Heart left ventricle (tissue), 16 donors: ENCODE measurements at regions not wholly inside any gene's neighbourhood (a gene's known extent, or its start where the extent isn't known, plus 50 kb on each side); places are given as distances from the start of the nearest gene placed in this dataset.
A peak's percentile ranks its signal among the peaks of the same experiment; 100 is the strongest.
"Not testable (repeated sequence)": the region's sequence is repeated elsewhere in the genome, so short reads cannot be mapped to it uniquely, and the experiment has no call there.

Experiments used
- ATAC-seq, 4 donors: fragments of 200-7000 bp; cut with Tn5 transposase; one replicate each; pipeline ENCODE4 v1.9.1; 2020 to 2022; ENCODE audit warnings: moderate library complexity in 4 of 4, mild to moderate bottlenecking in 3 of 4, moderate number of reproducible peaks in 1 of 4
- DNase-seq, 5 donors: peaks; one replicate each; pipeline ENCODE4 v3.0.0-alpha.2; 2020
- H3K27ac ChIP-seq, 12 donors: fragments of 200-600 bp; sonication (generic) in 4 of 12; one replicate each; pipeline versions ENCODE4 v1.5.0 to v1.8.0; 2016 to 2022; ENCODE audit warnings: mild to moderate bottlenecking in 2 of 12
- H3K27me3 ChIP-seq, 9 donors: fragments of 200-600 bp; sonication (generic) in 2 of 9; one replicate each; pipeline versions ENCODE4 v1.5.1 to v1.8.0; 2016 to 2022; ENCODE audit warnings: mild to moderate bottlenecking in 3 of 9
- H3K36me3 ChIP-seq, 9 donors: fragments of 200-600 bp; sonication (generic) in 2 of 9; one replicate each; pipeline versions ENCODE4 v1.5.0 to v1.8.0; 2018 to 2022; ENCODE audit warnings: mild to moderate bottlenecking in 2 of 9
- H3K4me1 ChIP-seq, 12 donors: fragments of 200-600 bp; sonication (generic) in 4 of 12; one replicate each; pipeline versions ENCODE4 v1.5.0 to v1.8.0; 2016 to 2022; ENCODE audit warnings: mild to moderate bottlenecking in 3 of 12
- H3K4me3 ChIP-seq, 12 donors: fragments of 200-600 bp; sonication (generic) in 4 of 12; one replicate each; pipeline versions ENCODE4 v1.5.0 to v1.8.0; 2017 to 2022; ENCODE audit warnings: mild to moderate bottlenecking in 9 of 12, moderate library complexity in 4 of 12
- H3K9me3 ChIP-seq, 12 donors: fragments of 200-600 bp; sonication (generic) in 4 of 12; one replicate each; pipeline versions ENCODE4 v1.5.0 to v1.8.0; 2016 to 2022; ENCODE audit warnings: mild to moderate bottlenecking in 1 of 12
- WGBS, 4 donors: extraction: QIAGEN DNeasy Blood & Tissue Kit in 2 of 4; methylation state at CpG; one replicate each; pipeline versions ENCODE4 v1.1.5 to v1.1.7; 2013 to 2018; 5-methylcytosine and 5-hydroxymethylcytosine counted together
- intact Hi-C, 10 donors: fragments of 100-400 bp; cut with DNase I; formaldehyde crosslinking; loops; one replicate each; pipeline versions ENCODE4 v1.11.1 to v1.14.2; 2022
- donor health status: ischemic (EF 13 %, LVEDD 7.1; RV severe dilation, severe dysfunction).
- donor health status: healthy with polysubstance abuse.
- donor health status: DM: no; HTN: yes; CAD: no.
- donor health status: DM: no; HTN: no; CAD: no.
- donor health status: ischemic (EF 25% LVEDD 6.9; RV normal size, moderate dysfunction).
- donor health status: ischemic (EF 25% LVEDD 5.7; RV mildly dilated, moderate dysfunction).
- donor health status: healthy.
- donor health status: DM: yes; HTN: yes; CAD: no.
- donor health status: ischemic (EF 35%, LVEDD 5.7; RV mildly dilated, moderate dysfunction).
- donor health status: nonischemic (EF 11% LVEDD 7.7; RV severe dilation, severe dysfunction).
- donor health status: DM: yes; HTN: yes; CAD: no.
- donor health status: PGD.
- donor health status: ischemic (EF 29% LVEDD 5.4; RV normal size, mild dysfunction).
- donor health status: nonischemic (EF 23%, LVEDD 6.1; RV moderate dilation, normal function).

- WGBS, 4 donors = 95 to 100% methylated on average over 1 of the region's 2 CpGs; no CpG with 5 or more reads in 2 of the 4 donors
- not testable (repeated sequence) for ATAC-seq
Measured at GRCh38 chr9:67708109-67708508, 150.6 kb upstream of the ANKRD20A1 start.

GRCh38 chr9:67711429-67711828, 147.3 kb upstream of the ANKRD20A1 start:
- H3K36me3 ChIP-seq, H3K27me3 ChIP-seq, H3K9me3 ChIP-seq, H3K4me1 ChIP-seq, intact Hi-C loops, ATAC-seq: not testable (repeated sequence)
- peak overlapping the region in 1 of 12 donors; percentile 78 for H3K27ac ChIP-seq
- peak overlapping the region in 2 of 12 donors; percentile 26 to 30 for H3K4me3 ChIP-seq
- 0 to 6% methylated on average over 11 to 15 of the region's 32 CpGs; no CpG with 5 or more reads in 2 of the 4 donors for WGBS, 4 donors
- peak in 4 of 5 donors; percentile 4 to 55 (median 10) for DNase-seq

More at GRCh38 chr9:67708109-67708508, 150.6 kb upstream of the ANKRD20A1 start:
- H3K4me3 ChIP-seq, H3K27me3 ChIP-seq, H3K36me3 ChIP-seq, H3K27ac ChIP-seq, H3K4me1 ChIP-seq, DNase-seq, intact Hi-C loops, H3K9me3 ChIP-seq: not testable (repeated sequence)

- H3K9me3 ChIP-seq, H3K36me3 ChIP-seq, H3K4me1 ChIP-seq, ATAC-seq, H3K27me3 ChIP-seq, intact Hi-C loops: not testable (repeated sequence)
- H3K4me3 ChIP-seq = peak overlapping the region in 1 of 12 donors; percentile 15
- peak in 2 of 5 donors; percentile 19 to 24 for DNase-seq
- peak overlapping the region in 1 of 12 donors; percentile 78 for H3K27ac ChIP-seq
- 47 to 60% (median 51%) methylated on average over 5 to 8 of the region's 10 CpGs for WGBS, 4 donors
Measured at GRCh38 chr9:67711931-67712330, 146.8 kb upstream of the ANKRD20A1 start.

GRCh38 chr9:67712956-67713355, 145.8 kb upstream of the ANKRD20A1 start:
- ATAC-seq, H3K4me1 ChIP-seq, H3K36me3 ChIP-seq, H3K27me3 ChIP-seq, H3K27ac ChIP-seq, H3K9me3 ChIP-seq, intact Hi-C loops, H3K4me3 ChIP-seq: not testable (repeated sequence)
- peak in 1 of 5 donors; percentile 9 for DNase-seq
- 42 to 55% (median 52%) methylated on average over 3 to 4 of the region's 9 CpGs for WGBS, 4 donors

- H3K4me1 ChIP-seq, intact Hi-C loops, H3K9me3 ChIP-seq, H3K36me3 ChIP-seq, H3K27me3 ChIP-seq: not testable (repeated sequence)
- WGBS, 4 donors = 13% methylated on average over 10 to 11 of the region's 28 CpGs; no CpG with 5 or more reads in 2 of the 4 donors
- Histone ChIP-seq H3K27ac (peak overlapping the region in 2 of 12 donors; percentile 29 to 31), H3K4me3 (peak overlapping the region in 4 of 12 donors; percentile 15 to 37 (median 24))
- DNase-seq (peak; percentile 34 to 84 (median 66)), ATAC-seq (peak in 1 of 4 donors; percentile 56)
Measured at GRCh38 chr9:67717830-67718388, 140.8 kb upstream of the ANKRD20A1 start.

- not testable (repeated sequence) for ATAC-seq
Measured at GRCh38 chr9:67720491-67720890, 138.2 kb upstream of the ANKRD20A1 start.

GRCh38 chr9:67722460-67723090, 136.2 kb upstream of the ANKRD20A1 start:
- no CpG with 5 or more reads among the region's 41 CpGs for WGBS, 4 donors
- H3K27ac ChIP-seq, H3K4me3 ChIP-seq, H3K9me3 ChIP-seq, intact Hi-C loops, DNase-seq, H3K36me3 ChIP-seq, H3K27me3 ChIP-seq, H3K4me1 ChIP-seq: not testable (repeated sequence)
- peak; percentile 91 to 92 (median 92) for ATAC-seq

More at GRCh38 chr9:67720491-67720890, 138.2 kb upstream of the ANKRD20A1 start:
- 74 to 98% (median 86%) methylated on average over 9 to 15 of the region's 16 CpGs for WGBS, 4 donors
- H3K4me3 ChIP-seq, H3K27ac ChIP-seq, H3K27me3 ChIP-seq, H3K9me3 ChIP-seq, intact Hi-C loops, H3K36me3 ChIP-seq, H3K4me1 ChIP-seq: not testable (repeated sequence)
- peak in 4 of 5 donors; percentile 5 to 57 (median 11) for DNase-seq

- H3K27me3 ChIP-seq, H3K9me3 ChIP-seq, intact Hi-C loops, H3K36me3 ChIP-seq, H3K4me1 ChIP-seq: not testable (repeated sequence)
- 0 to 14% (median 4%) methylated on average over 4 to 7 of the region's 15 CpGs for WGBS, 4 donors
- Histone ChIP-seq H3K27ac (peak overlapping the region in 5 of 12 donors; percentile 50 to 70 (median 54)), H3K4me3 (peak overlapping the region in 11 of 12 donors; percentile 22 to 56 (median 46))
- DNase-seq = peak in 3 of 5 donors; percentile 11 to 16 (median 14)
- ATAC-seq = peak in 2 of 4 donors; percentile 39
Measured at GRCh38 chr9:67723185-67723584, 135.5 kb upstream of the ANKRD20A1 start.

GRCh38 chr9:67724885-67725284, 133.8 kb upstream of the ANKRD20A1 start:
- intact Hi-C loops, H3K27ac ChIP-seq, H3K9me3 ChIP-seq, H3K36me3 ChIP-seq, H3K27me3 ChIP-seq, H3K4me1 ChIP-seq: not testable (repeated sequence)
- peak in 1 of 4 donors; percentile 23 for ATAC-seq
- peak in 4 of 5 donors; percentile 18 to 63 (median 26) for DNase-seq
- H3K4me3 ChIP-seq = peak overlapping the region in 3 of 12 donors; percentile 29 to 33 (median 31)
- 24 to 47% (median 42%) methylated on average over 3 to 7 of the region's 11 CpGs for WGBS, 4 donors

GRCh38 chr9:67726213-67726988, 132.3 kb upstream of the ANKRD20A1 start:
- H3K36me3 ChIP-seq, H3K27me3 ChIP-seq, H3K9me3 ChIP-seq, H3K4me1 ChIP-seq, intact Hi-C loops: not testable (repeated sequence)
- 1 to 20% (median 3%) methylated on average over 8 to 30 of the region's 58 CpGs; no CpG with 5 or more reads in 1 of the 4 donors for WGBS, 4 donors
- Histone ChIP-seq H3K4me3 (peak overlapping the region in 10 of 12 donors; percentile 16 to 49 (median 42)), H3K27ac (peak overlapping the region in 1 of 12 donors; percentile 43)
- ATAC-seq (peak in 3 of 4 donors; percentile 57 to 85 (median 73)), DNase-seq (peak in 2 of 5 donors; percentile 11 to 18)
